ENCODE measurements at regions not wholly inside any gene's neighbourhood (a gene's known extent, or its start where the extent isn't known, plus 50 kb on each side); places are given as distances from the start of the nearest gene placed in this dataset.

DNA sequence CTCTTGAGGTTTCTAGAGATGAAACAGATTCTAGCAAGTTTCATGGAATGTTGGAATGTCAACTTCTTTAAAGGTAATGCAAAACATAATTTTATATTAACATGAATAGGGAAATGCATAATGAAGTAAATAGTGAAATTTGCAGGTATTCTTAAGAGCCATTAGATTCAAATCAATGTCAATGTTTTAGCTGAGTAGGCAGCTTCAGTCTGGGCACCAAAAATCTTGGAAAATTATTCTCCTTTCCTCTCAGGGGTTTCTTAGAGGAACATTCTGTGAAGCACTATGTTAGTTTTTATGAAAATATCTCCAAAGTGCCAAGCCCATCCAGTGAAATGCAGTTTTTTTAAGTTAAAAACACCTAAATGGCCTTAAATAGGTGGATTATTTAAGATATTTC, 300.8 kb downstream of the PAX1 start:
- no peak for DNase-seq
- no peak overlapping the region for H3K4me3 ChIP-seq
- TF ChIP-seq, protein P1, sequence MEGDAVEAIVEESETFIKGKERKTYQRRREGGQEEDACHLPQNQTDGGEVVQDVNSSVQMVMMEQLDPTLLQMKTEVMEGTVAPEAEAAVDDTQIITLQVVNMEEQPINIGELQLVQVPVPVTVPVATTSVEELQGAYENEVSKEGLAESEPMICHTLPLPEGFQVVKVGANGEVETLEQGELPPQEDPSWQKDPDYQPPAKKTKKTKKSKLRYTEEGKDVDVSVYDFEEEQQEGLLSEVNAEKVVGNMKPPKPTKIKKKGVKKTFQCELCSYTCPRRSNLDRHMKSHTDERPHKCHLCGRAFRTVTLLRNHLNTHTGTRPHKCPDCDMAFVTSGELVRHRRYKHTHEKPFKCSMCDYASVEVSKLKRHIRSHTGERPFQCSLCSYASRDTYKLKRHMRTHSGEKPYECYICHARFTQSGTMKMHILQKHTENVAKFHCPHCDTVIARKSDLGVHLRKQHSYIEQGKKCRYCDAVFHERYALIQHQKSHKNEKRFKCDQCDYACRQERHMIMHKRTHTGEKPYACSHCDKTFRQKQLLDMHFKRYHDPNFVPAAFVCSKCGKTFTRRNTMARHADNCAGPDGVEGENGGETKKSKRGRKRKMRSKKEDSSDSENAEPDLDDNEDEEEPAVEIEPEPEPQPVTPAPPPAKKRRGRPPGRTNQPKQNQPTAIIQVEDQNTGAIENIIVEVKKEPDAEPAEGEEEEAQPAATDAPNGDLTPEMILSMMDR (IDR thresholded peaks at IDR 0.05) = no peak
- TF ChIP-seq EP300 (IDR thresholded peaks at IDR 0.05) (no peak), POLR2A (IDR thresholded peaks at IDR 0.05) (no peak), POLR2AphosphoS5 (IDR thresholded peaks at IDR 0.05) (no peak)
- H3K36me3 ChIP-seq = no peaks in the 10 kb centered on the region
- H3K27me3 ChIP-seq = no peaks in the 10 kb centered on the region
- intact Hi-C loops (cut with DNase I) = no loop called here
- no peak overlapping the region for H3K27ac ChIP-seq
- no peaks in the 10 kb centered on the region for H3K4me1 ChIP-seq
- H3K9me3 ChIP-seq = no peaks in the 10 kb centered on the region

DNA sequence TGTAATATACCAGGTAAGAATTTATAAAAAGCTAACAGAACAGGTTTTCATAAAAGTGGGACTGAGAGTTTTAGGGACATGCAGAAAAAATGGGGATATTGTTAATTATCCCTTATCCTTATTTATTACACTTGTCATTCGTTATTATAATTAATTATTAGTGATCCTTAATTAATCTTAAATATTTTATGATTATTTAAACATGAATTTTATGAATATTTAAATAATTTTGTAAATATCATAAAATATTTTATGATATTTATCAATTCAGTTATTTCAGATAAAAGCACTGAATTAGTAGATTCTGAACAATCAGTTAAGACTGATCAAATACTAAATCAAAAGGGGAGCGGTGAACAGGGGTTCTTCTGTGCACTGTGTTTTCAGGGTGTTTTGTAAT, 300.1 kb downstream of the PAX1 start:
- Histone ChIP-seq H3K9me3 (no peaks in the 10 kb centered on the region), H3K27me3 (no peaks in the 10 kb centered on the region), H3K36me3 (no peaks in the 10 kb centered on the region), H3K27ac (no peak overlapping the region), H3K4me1 (no peaks in the 10 kb centered on the region), H3K4me3 (no peak overlapping the region)
- intact Hi-C loops (cut with DNase I) = no loop called here
- 45 to 48% methylated on average over 2 of the region's 2 CpGs for WGBS, 2 donors
- no peak for DNase-seq
- TF ChIP-seq, protein P1 (IDR thresholded peaks at IDR 0.05) = no peak
- TF ChIP-seq POLR2AphosphoS5 (IDR thresholded peaks at IDR 0.05) (no peak), POLR2A (IDR thresholded peaks at IDR 0.05) (no peak), EP300 (IDR thresholded peaks at IDR 0.05) (no peak)

DNA sequence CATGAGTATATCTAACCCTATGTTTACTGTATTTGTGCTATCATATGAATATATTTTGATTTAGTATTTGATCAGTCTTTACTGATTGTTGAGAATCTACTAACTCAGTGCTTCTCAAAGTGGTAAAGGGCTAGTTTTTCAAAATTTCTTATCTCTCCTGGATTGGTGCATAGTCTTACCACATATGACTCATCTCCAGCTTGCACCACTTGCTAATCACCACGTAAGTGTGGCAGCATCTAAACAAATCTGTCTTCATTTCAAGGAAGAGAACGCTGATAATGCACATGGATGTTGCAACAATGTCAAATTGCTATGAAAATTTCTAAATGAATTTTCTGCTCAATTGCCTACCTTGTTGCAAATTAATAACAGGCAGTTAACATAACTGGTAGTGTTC, 299.5 kb downstream of the PAX1 start:
- Histone ChIP-seq H3K4me3 (no peak overlapping the region), H3K9me3 (no peaks in the 10 kb centered on the region), H3K27ac (no peak overlapping the region), H3K4me1 (no peaks in the 10 kb centered on the region), H3K27me3 (no peaks in the 10 kb centered on the region), H3K36me3 (no peaks in the 10 kb centered on the region)
- 62 to 80% methylated on average over 2 of the region's 2 CpGs for whole genome bisulfite sequencing, 2 donors
- intact Hi-C loops (cut with DNase I) = no loop called here
- TF ChIP-seq POLR2A (IDR thresholded peaks at IDR 0.05) (no peak), POLR2AphosphoS5 (IDR thresholded peaks at IDR 0.05) (no peak), EP300 (IDR thresholded peaks at IDR 0.05) (no peak)
- TF ChIP-seq, protein P1 (IDR thresholded peaks at IDR 0.05) = no peak
- no peak for DNase-seq

DNA sequence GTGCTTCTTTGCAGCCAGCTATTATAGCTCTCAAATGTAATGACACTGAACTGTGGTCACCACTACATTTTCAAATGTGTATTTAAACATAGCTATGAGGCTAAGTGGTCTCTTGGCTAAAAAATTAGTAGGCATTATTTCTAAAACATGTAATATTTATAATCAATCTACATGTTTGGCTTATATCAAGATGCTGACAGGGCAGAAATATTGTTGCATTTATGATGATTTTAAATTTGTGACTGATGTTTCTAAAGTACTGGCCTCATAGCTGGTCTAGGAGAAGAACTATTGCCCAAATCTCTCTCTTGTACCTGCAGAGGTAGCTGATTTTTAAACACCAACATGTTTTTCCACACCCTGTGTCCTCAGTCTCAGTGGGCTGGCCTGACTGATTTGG, 298.2 kb downstream of the PAX1 start:
- Histone ChIP-seq H3K27ac (no peak overlapping the region), H3K36me3 (no peaks in the 10 kb centered on the region), H3K9me3 (no peaks in the 10 kb centered on the region), H3K4me3 (no peak overlapping the region), H3K4me1 (no peaks in the 10 kb centered on the region), H3K27me3 (no peaks in the 10 kb centered on the region)
- intact Hi-C loops (cut with DNase I) = no loop called here
- no peak for TF ChIP-seq POLR2AphosphoS5 (IDR thresholded peaks at IDR 0.05)
- TF ChIP-seq POLR2A (IDR thresholded peaks at IDR 0.05) = no peak
- no peak for DNase-seq

DNA sequence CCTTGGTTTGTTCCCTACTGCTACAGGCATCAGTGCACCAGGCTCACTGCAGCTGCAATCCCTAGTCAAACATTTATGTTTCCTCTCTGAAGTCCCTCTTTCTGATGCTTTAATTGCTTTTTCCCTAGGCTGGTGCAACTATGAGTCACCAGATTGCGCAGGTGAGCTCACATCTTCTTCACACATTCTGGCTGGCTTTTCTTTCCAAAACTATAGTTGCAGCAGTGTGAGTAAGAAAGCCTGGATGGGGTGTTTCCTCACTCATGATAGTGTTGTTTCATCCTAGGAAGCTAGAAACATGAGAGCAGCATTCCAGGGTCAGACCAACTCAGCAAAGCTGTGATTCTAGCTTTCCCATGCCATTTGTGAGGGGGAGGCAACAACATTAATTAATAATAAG, 296.4 kb downstream of the PAX1 start:
- Histone ChIP-seq H3K27me3 (no peaks in the 10 kb centered on the region), H3K4me3 (no peak overlapping the region), H3K4me1 (no peaks in the 10 kb centered on the region), H3K9me3 (no peaks in the 10 kb centered on the region), H3K27ac (no peak overlapping the region), H3K36me3 (no peaks in the 10 kb centered on the region)
- 27 to 72% methylated on average over 1 of the region's 1 CpG for WGBS, 2 donors
- DNase-seq = no peak
- intact Hi-C loops (cut with DNase I) = no loop called here
- TF ChIP-seq, protein P1 (IDR thresholded peaks at IDR 0.05) = no peak
- TF ChIP-seq POLR2A (IDR thresholded peaks at IDR 0.05) = no peak
- TF ChIP-seq EP300 (IDR thresholded peaks at IDR 0.05) = no peak

Data from sigmoid colon (tissue), 6 donors.